Neural progenitor cell (in vitro differentiated cells): ENCODE measurements at regions not wholly inside any gene's neighbourhood (a gene's known extent, or its start where the extent isn't known, plus 50 kb on each side); places are given as distances from the start of the nearest gene placed in this dataset.

Experiments
- DNase-seq: peaks from one replicate; pipeline ENCODE4 v3.0.0-alpha.2; 2016; ENCODE audit warnings: low spot score
- H2AFZ ChIP-seq: fragments of 200-600 bp; sonication (generic); replicated peaks from 2 replicates; pipeline ENCODE4 v1.6.1; 2016; ENCODE audit warnings: antibody characterized with exemption
- H3F3A ChIP-seq: fragments of 200-600 bp; sonication (generic); 2 replicates; pipeline ENCODE4 v1.6.1; 2016; ENCODE audit warnings: antibody characterized with exemption, low read depth
- H3K27ac ChIP-seq: fragments of 200-600 bp; sonication (generic); 2 replicates; pipeline ENCODE4 v1.5.1; 2016; ENCODE audit warnings: mild to moderate bottlenecking
- H3K27me3 ChIP-seq: fragments of 200-600 bp; sonication (generic); 2 replicates; pipeline ENCODE4 v1.6.1; 2016; ENCODE audit warnings: mild to moderate bottlenecking, moderate library complexity
- H3K36me3 ChIP-seq: fragments of 200-600 bp; sonication (generic); 2 replicates; pipeline ENCODE4 v1.5.1; 2016
- H3K4me1 ChIP-seq: fragments of 200-600 bp; sonication (generic); 2 replicates; pipeline ENCODE4 v1.6.1; 2016; ENCODE audit warnings: mixed run types
- H3K4me2 ChIP-seq: fragments of 200-600 bp; sonication (generic); 2 replicates; pipeline ENCODE4 v1.6.1; 2016
- H3K4me3 ChIP-seq: fragments of 200-600 bp; sonication (generic); 2 replicates; pipeline ENCODE4 v1.5.1; 2016
- H3K79me2 ChIP-seq: fragments of 200-600 bp; sonication (generic); 2 replicates; pipeline ENCODE4 v1.6.1; 2016; ENCODE audit warnings: low read depth
- H3K9ac ChIP-seq: fragments of 200-600 bp; sonication (generic); 2 replicates; pipeline ENCODE4 v1.6.1; 2016
- H3K9me3 ChIP-seq: fragments of 200-600 bp; sonication (generic); 2 replicates; pipeline ENCODE4 v1.5.1; 2016; ENCODE audit warnings: low read depth
- H4K20me1 ChIP-seq: fragments of 200-600 bp; sonication (generic); 2 replicates; pipeline ENCODE4 v1.6.1; 2016; ENCODE audit warnings: low read depth
- H3K27ac Mint-ChIP-seq: 3 replicates; pipeline ENCODE4 v1.8.0; 2021; ENCODE audit warnings: mixed read lengths
- H3K27me3 Mint-ChIP-seq: 2 replicates; pipeline ENCODE4 v1.8.0; 2022; ENCODE audit warnings: low read depth, mild to moderate bottlenecking, inconsistent platforms, moderate library complexity, mixed read lengths; ENCODE audit not compliant: insufficient read depth
- H3K36me3 Mint-ChIP-seq: 3 replicates; pipeline ENCODE4 v1.8.0; 2021; ENCODE audit warnings: mixed read lengths
- H3K4me1 Mint-ChIP-seq: 3 replicates; pipeline ENCODE4 v1.8.0; 2021; ENCODE audit warnings: mixed read lengths
- H3K4me3 Mint-ChIP-seq: 3 replicates; pipeline ENCODE4 v1.8.0; 2021; ENCODE audit warnings: mild to moderate bottlenecking, moderate library complexity, mixed read lengths
- H3K9me3 Mint-ChIP-seq: 3 replicates; pipeline ENCODE4 v1.8.0; 2020; ENCODE audit warnings: mixed read lengths
- EZH2 ChIP-seq: fragments of 200-600 bp; sonication (generic); IDR thresholded peaks from 2 replicates; pipeline ENCODE4 v1.6.1; 2017; ENCODE audit warnings: antibody characterized with exemption, mild to moderate bottlenecking, moderate library complexity
- EZH2phosphoT487 ChIP-seq: fragments of 200-600 bp; sonication (generic); IDR thresholded peaks from 2 replicates; pipeline ENCODE4 v1.6.1; 2017; ENCODE audit warnings: antibody characterized with exemption
- TF ChIP-seq, protein P1 (sequence below): fragments of 200-600 bp; sonication (generic); IDR thresholded peaks from 2 replicates; pipeline ENCODE4 v1.5.1; 2017; ENCODE audit warnings: antibody characterized with exemption, mild to moderate bottlenecking

GRCh38 chr13:71046360-71047079 lies 820.5 kb downstream of the DACH1 start:
- TF ChIP-seq, protein P1, sequence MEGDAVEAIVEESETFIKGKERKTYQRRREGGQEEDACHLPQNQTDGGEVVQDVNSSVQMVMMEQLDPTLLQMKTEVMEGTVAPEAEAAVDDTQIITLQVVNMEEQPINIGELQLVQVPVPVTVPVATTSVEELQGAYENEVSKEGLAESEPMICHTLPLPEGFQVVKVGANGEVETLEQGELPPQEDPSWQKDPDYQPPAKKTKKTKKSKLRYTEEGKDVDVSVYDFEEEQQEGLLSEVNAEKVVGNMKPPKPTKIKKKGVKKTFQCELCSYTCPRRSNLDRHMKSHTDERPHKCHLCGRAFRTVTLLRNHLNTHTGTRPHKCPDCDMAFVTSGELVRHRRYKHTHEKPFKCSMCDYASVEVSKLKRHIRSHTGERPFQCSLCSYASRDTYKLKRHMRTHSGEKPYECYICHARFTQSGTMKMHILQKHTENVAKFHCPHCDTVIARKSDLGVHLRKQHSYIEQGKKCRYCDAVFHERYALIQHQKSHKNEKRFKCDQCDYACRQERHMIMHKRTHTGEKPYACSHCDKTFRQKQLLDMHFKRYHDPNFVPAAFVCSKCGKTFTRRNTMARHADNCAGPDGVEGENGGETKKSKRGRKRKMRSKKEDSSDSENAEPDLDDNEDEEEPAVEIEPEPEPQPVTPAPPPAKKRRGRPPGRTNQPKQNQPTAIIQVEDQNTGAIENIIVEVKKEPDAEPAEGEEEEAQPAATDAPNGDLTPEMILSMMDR = no peak
- TF ChIP-seq EZH2 (no peak), EZH2phosphoT487 (no peak)
- H3K4me3 ChIP-seq = no peak overlapping the region
- Mint-ChIP-seq H3K4me1 (peaks cover 7% of the 10 kb centered on the region), H3K9me3 (no peaks in the 10 kb centered on the region), H3K27me3 (no peaks in the 10 kb centered on the region), H3K36me3 (no peaks in the 10 kb centered on the region), H3K27ac (no peak overlapping the region), H3K4me3 (no peak overlapping the region)
- no peaks in the 10 kb centered on the region for H3K9me3 ChIP-seq
- peaks cover 15% of the 10 kb centered on the region for H3K4me1 ChIP-seq
- peak; percentile 27 for DNase-seq
- no peaks in the 10 kb centered on the region for H3K36me3 ChIP-seq
- H3K79me2 ChIP-seq = no peaks in the 10 kb centered on the region
- peak overlapping the region; percentile 78 for H2AFZ ChIP-seq
- no peak overlapping the region for H3K9ac ChIP-seq
- H3K27ac ChIP-seq = no peak overlapping the region
- no peaks in the 10 kb centered on the region for H3K27me3 ChIP-seq
- H3F3A ChIP-seq = peaks cover 7% of the 10 kb centered on the region
- no peaks in the 10 kb centered on the region for H4K20me1 ChIP-seq
- peak overlapping the region; percentile 50 for H3K4me2 ChIP-seq

DNA sequence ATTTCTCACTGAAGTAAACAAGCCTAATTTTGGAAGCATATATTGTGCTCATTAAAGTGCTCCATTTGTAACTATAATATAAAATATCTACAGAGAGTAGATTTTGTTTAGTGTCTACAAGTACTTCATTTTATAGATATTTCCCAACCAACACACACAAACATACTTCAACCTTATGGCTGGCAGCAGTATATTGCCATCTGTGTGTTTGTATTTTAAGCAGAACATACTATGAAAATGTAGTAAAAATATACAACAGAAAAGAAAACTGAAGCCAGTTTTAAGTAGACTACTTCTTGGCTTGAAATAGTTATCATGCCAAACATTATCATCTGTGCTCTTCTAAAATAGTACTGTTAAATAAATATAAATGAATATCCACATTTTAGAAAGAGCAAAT lies 821.9 kb downstream of the DACH1 start:
- H3K27me3 Mint-ChIP-seq = peaks cover 2% of the 10 kb centered on the region
- Histone ChIP-seq H3K9ac (no peak overlapping the region), H3K27me3 (no peaks in the 10 kb centered on the region), H3K79me2 (no peaks in the 10 kb centered on the region), H3K4me3 (no peak overlapping the region), H2AFZ (no peak overlapping the region), H3F3A (peaks cover 7% of the 10 kb centered on the region), H3K36me3 (no peaks in the 10 kb centered on the region), H4K20me1 (no peaks in the 10 kb centered on the region), H3K4me2 (no peak overlapping the region), H3K27ac (no peak overlapping the region), H3K9me3 (no peaks in the 10 kb centered on the region), H3K4me1 (peaks cover 15% of the 10 kb centered on the region)
- H3K9me3 Mint-ChIP-seq = no peaks in the 10 kb centered on the region
- DNase-seq = no peak
- no peak overlapping the region for H3K27ac Mint-ChIP-seq
- no peaks in the 10 kb centered on the region for H3K36me3 Mint-ChIP-seq
- H3K4me3 Mint-ChIP-seq = no peak overlapping the region
- peaks cover 7% of the 10 kb centered on the region for H3K4me1 Mint-ChIP-seq
- TF ChIP-seq, protein P1 = no peak
- TF ChIP-seq EZH2 (no peak), EZH2phosphoT487 (no peak)

DNA sequence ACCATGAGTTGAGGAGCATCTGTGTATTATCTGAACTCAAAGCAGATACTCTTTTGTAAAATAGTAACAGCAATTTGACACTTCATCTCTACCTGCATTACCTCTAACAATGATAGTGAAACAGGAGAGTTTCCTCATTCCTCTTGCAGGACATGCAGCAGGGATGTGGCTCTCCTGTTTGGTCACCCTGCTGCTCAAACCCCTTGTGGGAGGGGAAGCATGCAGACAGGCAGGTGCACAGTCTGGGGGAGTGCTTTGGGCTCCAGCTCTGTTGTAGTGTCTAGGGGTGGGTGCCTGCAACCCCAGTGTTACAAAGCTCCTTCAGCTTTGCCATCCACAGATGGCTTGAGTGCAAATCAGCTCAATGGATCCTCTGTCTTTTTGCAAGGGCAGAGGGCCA lies 827.6 kb downstream of the DACH1 start:
- H4K20me1 ChIP-seq = no peaks in the 10 kb centered on the region
- H3K4me2 ChIP-seq = no peak overlapping the region
- DNase-seq = no peak
- Mint-ChIP-seq H3K4me1 (peaks cover 2% of the 10 kb centered on the region), H3K27me3 (peaks cover 2% of the 10 kb centered on the region), H3K4me3 (no peak overlapping the region), H3K27ac (no peak overlapping the region), H3K9me3 (no peaks in the 10 kb centered on the region), H3K36me3 (no peaks in the 10 kb centered on the region)
- TF ChIP-seq EZH2phosphoT487 = no peak
- TF ChIP-seq EZH2 = no peak
- TF ChIP-seq, protein P1 = no peak
- no peaks in the 10 kb centered on the region for H3K36me3 ChIP-seq
- H3K79me2 ChIP-seq = no peaks in the 10 kb centered on the region
- H2AFZ ChIP-seq = no peak overlapping the region
- H3K4me3 ChIP-seq = no peak overlapping the region
- no peaks in the 10 kb centered on the region for H3K27me3 ChIP-seq
- H3K9ac ChIP-seq = no peak overlapping the region
- no peak overlapping the region for H3K27ac ChIP-seq
- no peaks in the 10 kb centered on the region for H3F3A ChIP-seq
- H3K4me1 ChIP-seq = peaks cover 7% of the 10 kb centered on the region
- no peaks in the 10 kb centered on the region for H3K9me3 ChIP-seq
